Chondrocyte (in vitro differentiated cells): ENCODE measurements at regions not wholly inside any gene's neighbourhood (a gene's known extent, or its start where the extent isn't known, plus 50 kb on each side); places are given as distances from the start of the nearest gene placed in this dataset.

ENCODE experiments used
- DNase-seq: peaks from one replicate; pipeline ENCODE4 v3.0.0; 2021; ENCODE audit warnings: mixed read lengths, low spot score
- H3K27ac Mint-ChIP-seq: one replicate; pipeline ENCODE4 v1.8.0; 2021; ENCODE audit warnings: mild to moderate bottlenecking, moderate library complexity, mixed read lengths; ENCODE audit not compliant: unreplicated experiment
- H3K27me3 Mint-ChIP-seq: 2 replicates; pipeline ENCODE4 v1.8.0; 2021; ENCODE audit warnings: low read depth, mixed read lengths
- H3K36me3 Mint-ChIP-seq: 2 replicates; pipeline ENCODE4 v1.8.0; 2021; ENCODE audit warnings: low read depth, mixed read lengths
- H3K4me1 Mint-ChIP-seq: 2 replicates; pipeline ENCODE4 v1.8.0; 2021; ENCODE audit warnings: low read depth, mild to moderate bottlenecking, mixed read lengths
- H3K4me3 Mint-ChIP-seq: one replicate; pipeline ENCODE4 v1.8.0; 2021; ENCODE audit warnings: mild to moderate bottlenecking, moderate library complexity, mixed read lengths; ENCODE audit not compliant: unreplicated experiment
- H3K9me3 Mint-ChIP-seq: 2 replicates; pipeline ENCODE4 v1.8.0; 2021; ENCODE audit warnings: low read depth, mixed read lengths
- TF ChIP-seq, protein P1 (sequence below): fragments of 200-600 bp; sonication (generic); IDR thresholded peaks from 2 replicates; pipeline ENCODE4 v1.5.0; 2021; ENCODE audit warnings: antibody characterized with exemption, mild to moderate bottlenecking, moderate library complexity

GRCh38 chr1:177710696-177711620 is 258.9 kb downstream of the SEC16B start:
- no peak overlapping the region for H3K4me3 Mint-ChIP-seq
- no peak overlapping the region for H3K27ac Mint-ChIP-seq
- H3K27me3 Mint-ChIP-seq: peaks cover 12% of the 10 kb centered on the region
- H3K4me1 Mint-ChIP-seq: no peaks in the 10 kb centered on the region
- DNase-seq: no peak
- peaks cover 17% of the 10 kb centered on the region for H3K9me3 Mint-ChIP-seq
- TF ChIP-seq, protein P1, sequence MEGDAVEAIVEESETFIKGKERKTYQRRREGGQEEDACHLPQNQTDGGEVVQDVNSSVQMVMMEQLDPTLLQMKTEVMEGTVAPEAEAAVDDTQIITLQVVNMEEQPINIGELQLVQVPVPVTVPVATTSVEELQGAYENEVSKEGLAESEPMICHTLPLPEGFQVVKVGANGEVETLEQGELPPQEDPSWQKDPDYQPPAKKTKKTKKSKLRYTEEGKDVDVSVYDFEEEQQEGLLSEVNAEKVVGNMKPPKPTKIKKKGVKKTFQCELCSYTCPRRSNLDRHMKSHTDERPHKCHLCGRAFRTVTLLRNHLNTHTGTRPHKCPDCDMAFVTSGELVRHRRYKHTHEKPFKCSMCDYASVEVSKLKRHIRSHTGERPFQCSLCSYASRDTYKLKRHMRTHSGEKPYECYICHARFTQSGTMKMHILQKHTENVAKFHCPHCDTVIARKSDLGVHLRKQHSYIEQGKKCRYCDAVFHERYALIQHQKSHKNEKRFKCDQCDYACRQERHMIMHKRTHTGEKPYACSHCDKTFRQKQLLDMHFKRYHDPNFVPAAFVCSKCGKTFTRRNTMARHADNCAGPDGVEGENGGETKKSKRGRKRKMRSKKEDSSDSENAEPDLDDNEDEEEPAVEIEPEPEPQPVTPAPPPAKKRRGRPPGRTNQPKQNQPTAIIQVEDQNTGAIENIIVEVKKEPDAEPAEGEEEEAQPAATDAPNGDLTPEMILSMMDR: no peak
- no peaks in the 10 kb centered on the region for H3K36me3 Mint-ChIP-seq

- Mint-ChIP-seq H3K4me1 (no peaks in the 10 kb centered on the region), H3K4me3 (no peak overlapping the region), H3K27me3 (peaks cover 12% of the 10 kb centered on the region), H3K27ac (no peak overlapping the region), H3K9me3 (no peaks in the 10 kb centered on the region), H3K36me3 (no peaks in the 10 kb centered on the region)
- TF ChIP-seq, protein P1: no peak
- DNase-seq: no peak
Observed at GRCh38 chr1:177708406-177708805, 261.5 kb downstream of the SEC16B start.

DNA sequence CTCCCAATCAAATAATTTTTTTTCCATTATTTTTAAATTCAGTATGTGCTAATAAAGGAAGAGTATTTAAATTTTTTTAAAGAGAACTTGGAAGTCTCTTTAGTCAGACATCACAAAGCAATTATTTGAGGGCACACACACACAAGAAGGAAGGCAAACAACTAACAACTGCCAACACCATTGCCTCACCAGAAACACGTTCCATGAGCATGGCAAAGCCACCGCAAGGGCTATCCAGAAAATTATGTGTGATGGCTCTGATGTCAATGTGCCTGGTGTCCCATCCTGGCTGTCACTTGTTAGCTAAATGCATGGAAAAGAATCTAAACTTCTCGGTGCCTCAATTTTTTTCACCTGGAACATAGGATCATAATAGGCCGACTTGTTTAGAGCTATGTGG is 262.9 kb downstream of the SEC16B start:
- peaks cover 12% of the 10 kb centered on the region for H3K27me3 Mint-ChIP-seq
- no peaks in the 10 kb centered on the region for H3K36me3 Mint-ChIP-seq
- no peak overlapping the region for H3K4me3 Mint-ChIP-seq
- no peaks in the 10 kb centered on the region for H3K4me1 Mint-ChIP-seq
- TF ChIP-seq, protein P1: no peak
- no peak for DNase-seq
- no peak overlapping the region for H3K27ac Mint-ChIP-seq
- H3K9me3 Mint-ChIP-seq: no peaks in the 10 kb centered on the region

GRCh38 chr1:177705839-177706238 is 264.0 kb downstream of the SEC16B start:
- Mint-ChIP-seq H3K4me1 (no peaks in the 10 kb centered on the region), H3K36me3 (no peaks in the 10 kb centered on the region), H3K4me3 (no peak overlapping the region), H3K27ac (no peak overlapping the region), H3K27me3 (peaks cover 12% of the 10 kb centered on the region), H3K9me3 (no peaks in the 10 kb centered on the region)
- DNase-seq: no peak
- TF ChIP-seq, protein P1: no peak

- no peaks in the 10 kb centered on the region for H3K4me1 Mint-ChIP-seq
- H3K27ac Mint-ChIP-seq: no peak overlapping the region
- peaks cover 12% of the 10 kb centered on the region for H3K27me3 Mint-ChIP-seq
- no peak for DNase-seq
- H3K4me3 Mint-ChIP-seq: no peak overlapping the region
- H3K9me3 Mint-ChIP-seq: no peaks in the 10 kb centered on the region
- H3K36me3 Mint-ChIP-seq: no peaks in the 10 kb centered on the region
- TF ChIP-seq, protein P1: no peak
Observed at GRCh38 chr1:177703888-177704446, 265.9 kb downstream of the SEC16B start.
